Keratinocyte (primary cell): ENCODE measurements at regions not wholly inside any gene's neighbourhood (a gene's known extent, or its start where the extent isn't known, plus 50 kb on each side); places are given as distances from the start of the nearest gene placed in this dataset.

Experiments used
- EZH2 ChIP-seq: IDR thresholded peaks from one replicate; pipeline ENCODE4 v1.6.1; 2012; ENCODE audit warnings: inconsistent platforms, mild to moderate bottlenecking, low read length, moderate library complexity
- TF ChIP-seq, protein P1 (sequence below), 3 experiments: IDR thresholded peaks in 1 of 3; conservative IDR thresholded peaks in 1 of 3; optimal IDR thresholded peaks in 1 of 3; 2 replicates in 2 of 3; 3 replicates in 1 of 3; pipeline versions ENCODE3 to v1.5.1; 2011; ENCODE audit warnings: low read length in 3 of 3, mild to moderate bottlenecking in 3 of 3, moderate library complexity in 2 of 3, control low read depth in 1 of 3, inconsistent platforms in 1 of 3; ENCODE audit not compliant: insufficient read depth in 2 of 3; ENCODE audit errors: extremely low read depth in 1 of 3

DNA sequence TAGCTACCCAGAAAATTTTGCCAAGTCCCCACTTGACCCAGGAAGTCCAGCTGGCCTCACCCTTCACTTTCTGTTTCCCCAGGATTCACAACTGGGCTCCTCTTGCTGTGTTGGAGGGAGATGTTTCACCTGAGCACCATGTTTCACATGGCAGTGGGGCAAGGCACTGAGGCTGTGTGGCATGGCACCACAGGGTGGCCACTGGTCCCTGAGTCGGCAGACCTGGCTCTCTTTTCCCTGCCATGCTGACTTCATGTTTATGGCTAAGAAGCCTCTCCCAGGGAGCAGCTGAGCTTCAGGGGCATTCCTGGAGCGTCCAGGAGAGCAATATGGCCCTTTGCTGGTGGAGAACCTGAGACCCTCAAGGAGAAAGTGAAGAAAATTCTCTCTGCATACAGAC is 266.9 kb downstream of the RPS24 start:
- TF ChIP-seq, protein P1, sequence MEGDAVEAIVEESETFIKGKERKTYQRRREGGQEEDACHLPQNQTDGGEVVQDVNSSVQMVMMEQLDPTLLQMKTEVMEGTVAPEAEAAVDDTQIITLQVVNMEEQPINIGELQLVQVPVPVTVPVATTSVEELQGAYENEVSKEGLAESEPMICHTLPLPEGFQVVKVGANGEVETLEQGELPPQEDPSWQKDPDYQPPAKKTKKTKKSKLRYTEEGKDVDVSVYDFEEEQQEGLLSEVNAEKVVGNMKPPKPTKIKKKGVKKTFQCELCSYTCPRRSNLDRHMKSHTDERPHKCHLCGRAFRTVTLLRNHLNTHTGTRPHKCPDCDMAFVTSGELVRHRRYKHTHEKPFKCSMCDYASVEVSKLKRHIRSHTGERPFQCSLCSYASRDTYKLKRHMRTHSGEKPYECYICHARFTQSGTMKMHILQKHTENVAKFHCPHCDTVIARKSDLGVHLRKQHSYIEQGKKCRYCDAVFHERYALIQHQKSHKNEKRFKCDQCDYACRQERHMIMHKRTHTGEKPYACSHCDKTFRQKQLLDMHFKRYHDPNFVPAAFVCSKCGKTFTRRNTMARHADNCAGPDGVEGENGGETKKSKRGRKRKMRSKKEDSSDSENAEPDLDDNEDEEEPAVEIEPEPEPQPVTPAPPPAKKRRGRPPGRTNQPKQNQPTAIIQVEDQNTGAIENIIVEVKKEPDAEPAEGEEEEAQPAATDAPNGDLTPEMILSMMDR (optimal IDR thresholded peaks at IDR 0.05 in 1 of 3, IDR thresholded peaks at IDR 0.05 in 1 of 3, conservative IDR thresholded peaks at IDR 0.05 in 1 of 3; ENCODE audit: extremely low read depth in 1 of 3, insufficient read depth in 2 of 3, low read length in 3 of 3) = no peak
- TF ChIP-seq EZH2 = no peak
